Panc1 (cell line): ENCODE measurements at regions not wholly inside any gene's neighbourhood (a gene's known extent, or its start where the extent isn't known, plus 50 kb on each side); places are given as distances from the start of the nearest gene placed in this dataset.

Experiments
- ATAC-seq: fragments of 200-7000 bp; cut with Tn5 transposase; 2 replicates; pipeline ENCODE4 v1.9.1; 2020; ENCODE audit warnings: mild to moderate bottlenecking, moderate library complexity
- BruUV-seq: library from RNA; stranded (reverse); fragments of 400-500 nt; replicated peaks from 2 replicates; lab custom pipeline; 2021; lab: Mats Ljungman, UMichigan
- CTCF ChIA-PET: fragments of 300-600 bp; sonication (Branson Sonifier 250); formaldehyde crosslinking; loops from one replicate; lab custom pipeline; 2022; ENCODE audit warnings: antibody characterized with exemption; lab: Charles Lee
- POLR2A ChIA-PET: fragments of 300-600 bp; sonication (Branson Sonifier 250); formaldehyde crosslinking; loops from one replicate; lab custom pipeline; 2022; ENCODE audit warnings: antibody characterized with exemption; lab: Charles Lee
- DNase-seq: peaks from one replicate; pipeline ENCODE4 v3.0.0-alpha.2; 2010; ENCODE audit warnings: low read depth, low spot score
- H3K27ac ChIP-seq: 2 replicates; pipeline ENCODE4 v1.5.1; 2011; ENCODE audit warnings: mild to moderate bottlenecking, low read length, inconsistent platforms
- H3K27me3 ChIP-seq: fragments of 200-500 bp; sonication (Bioruptor generic); 2 replicates; pipeline ENCODE4 v1.6.0; 2014; ENCODE audit warnings: low read length, inconsistent platforms; ENCODE audit not compliant: control insufficient read depth, insufficient read depth
- H3K36me3 ChIP-seq: fragments of 200-500 bp; sonication (Bioruptor generic); 2 replicates; pipeline ENCODE4 v1.5.1; 2014; ENCODE audit warnings: inconsistent platforms, mild to moderate bottlenecking, low read length, moderate library complexity; ENCODE audit not compliant: control insufficient read depth, insufficient read depth
- H3K4me1 ChIP-seq: 2 replicates; pipeline ENCODE4 v1.5.1; 2011; ENCODE audit warnings: inconsistent platforms, mild to moderate bottlenecking, low read length, moderate library complexity; ENCODE audit not compliant: control insufficient read depth, insufficient read depth
- H3K4me3 ChIP-seq, 2 experiments: 2 replicates each; pipeline ENCODE4 v1.5.1; 2011 to 2012; ENCODE audit warnings: low read depth in 2 of 2, low read length in 2 of 2, mild to moderate bottlenecking in 2 of 2, inconsistent platforms in 1 of 2, moderate library complexity in 1 of 2
- H3K9me3 ChIP-seq: fragments of 200-500 bp; sonication (Bioruptor generic); 2 replicates; pipeline ENCODE4 v1.5.1; 2014; ENCODE audit warnings: low read depth, mild to moderate bottlenecking, inconsistent platforms, low read length, moderate library complexity; ENCODE audit not compliant: control insufficient read depth, insufficient read depth
- CTCF ChIP-seq: fragments of 450-650 bp; IDR thresholded peaks from 2 replicates; pipeline ENCODE4 v1.5.1; 2017; ENCODE audit warnings: mild to moderate bottlenecking
- POLR2AphosphoS5 ChIP-seq: IDR thresholded peaks from 2 replicates; pipeline ENCODE4 v1.6.1; 2012; ENCODE audit warnings: mild to moderate bottlenecking, low read depth, low read length, moderate library complexity
- REST ChIP-seq, 2 experiments: IDR thresholded peaks; 2 replicates each; pipeline ENCODE4 v1.6.1; 2011 to 2012; ENCODE audit warnings: low read depth in 2 of 2, control low read depth in 1 of 2, low read length in 1 of 2, mild to moderate bottlenecking in 1 of 2, moderate library complexity in 1 of 2; ENCODE audit not compliant: insufficient read depth in 1 of 2
- SIN3A ChIP-seq: IDR thresholded peaks from 2 replicates; pipeline ENCODE4 v1.6.1; 2012; ENCODE audit warnings: low read depth, mild to moderate bottlenecking, low read length, moderate library complexity, borderline replicate concordance; ENCODE audit not compliant: insufficient read depth
- TCF7L2 ChIP-seq: IDR thresholded peaks from 2 replicates; pipeline ENCODE4 v1.6.1; 2011; ENCODE audit warnings: mild to moderate bottlenecking, low read depth, low read length, inconsistent platforms
- in situ Hi-C: cut with HindIII; loops from 2 replicates; pipeline ENCODE4 v1.10.0; 2016; ENCODE audit warnings: low sequenced_read_pairs, low pct_unique_long_range_greater_than_20kb
- intact Hi-C: fragments of 100-400 bp; cut with micrococcal nuclease; formaldehyde crosslinking; loops from one replicate; pipeline ENCODE4 v1.10.0; 2022; ENCODE audit not compliant: unreplicated experiment

GRCh38 chr2:222034058-222034457, 264.7 kb downstream of the PAX3 start:
- ChIA-PET CTCF (interaction anchor here (0.6 kb wide), 1 partner anchor 611 kb away, joined by 3 read pairs; no protein-coding TSS in a partner anchor), POLR2A (no interaction called here)
- H3K9me3 ChIP-seq = no peaks in the 10 kb centered on the region
- H3K27me3 ChIP-seq = no peaks in the 10 kb centered on the region
- DNase-seq = no peak
- intact Hi-C loops = no loop called here
- H3K27ac ChIP-seq = no peak overlapping the region
- H3K4me1 ChIP-seq = no peaks in the 10 kb centered on the region
- H3K4me3 ChIP-seq = no peak overlapping the region
- H3K36me3 ChIP-seq = no peaks in the 10 kb centered on the region
- no TSS peak for BruUV-seq
- ATAC-seq = no peak
- in situ Hi-C loops = no loop called here
- TF ChIP-seq POLR2AphosphoS5 (no peak), SIN3A (no peak), REST (IDR thresholded peaks at IDR 0.05; ENCODE audit: insufficient read depth in 1 of 2, low read depth in 2 of 2, low read length in 1 of 2) (no peak), TCF7L2 (no peak), CTCF (no peak)

GRCh38 chr2:222033541-222033940, 265.3 kb downstream of the PAX3 start:
- TF ChIP-seq CTCF (no peak), TCF7L2 (no peak), SIN3A (no peak), REST (IDR thresholded peaks at IDR 0.05; ENCODE audit: insufficient read depth in 1 of 2, low read depth in 2 of 2, low read length in 1 of 2) (no peak), POLR2AphosphoS5 (no peak)
- Histone ChIP-seq H3K4me3 (no peak overlapping the region), H3K4me1 (no peaks in the 10 kb centered on the region), H3K27me3 (no peaks in the 10 kb centered on the region), H3K9me3 (no peaks in the 10 kb centered on the region), H3K27ac (no peak overlapping the region), H3K36me3 (no peaks in the 10 kb centered on the region)
- POLR2A ChIA-PET = no interaction called here
- intact Hi-C loops (no loop called here), in situ Hi-C loops (no loop called here)
- CTCF ChIA-PET = no interaction called here
- BruUV-seq = no TSS peak
- no peak for ATAC-seq
- no peak for DNase-seq
